ENCODE measurements at regions not wholly inside any gene's neighbourhood (a gene's known extent, or its start where the extent isn't known, plus 50 kb on each side); places are given as distances from the start of the nearest gene placed in this dataset.

- Histone ChIP-seq H3K79me2 (ENCODE audit: low read depth) (no peaks in the 10 kb centered on the region), H3K4me1 (no peaks in the 10 kb centered on the region), H3K9me3 (ENCODE audit: low read depth) (no peaks in the 10 kb centered on the region), H3K27me3 (peaks cover 47% of the 10 kb centered on the region), H3K36me3 (no peaks in the 10 kb centered on the region), H3K4me2 (no peak overlapping the region), H3K27ac (no peak overlapping the region), H3K4me3 (no peak overlapping the region), H3F3A (ENCODE audit: low read depth) (no peaks in the 10 kb centered on the region), H2AFZ (replicated peaks) (no peak overlapping the region), H3K9ac (no peak overlapping the region), H4K20me1 (ENCODE audit: low read depth) (no peaks in the 10 kb centered on the region)
- Mint-ChIP-seq H3K27ac (no peak overlapping the region), H3K27me3 (ENCODE audit: insufficient read depth, low read depth) (peaks cover 9% of the 10 kb centered on the region), H3K36me3 (no peaks in the 10 kb centered on the region), H3K9me3 (peaks cover 19% of the 10 kb centered on the region), H3K4me3 (no peak overlapping the region), H3K4me1 (peaks cover 18% of the 10 kb centered on the region)
- DNase-seq (ENCODE audit: low spot score), result no peak
- TF ChIP-seq CTCF (IDR thresholded peaks at IDR 0.05) (no peak), EZH2phosphoT487 (IDR thresholded peaks at IDR 0.05) (no peak), EZH2 (IDR thresholded peaks at IDR 0.05) (no peak)
Observed at GRCh38 chrX:107508925-107509324, 59.5 kb downstream of the FRMPD3 start.

- H3K36me3 Mint-ChIP-seq, result no peaks in the 10 kb centered on the region
Observed at GRCh38 chrX:107514944-107515343, 65.5 kb downstream of the FRMPD3 start.

GRCh38 chrX:107521877-107522586 lies 72.6 kb downstream of the FRMPD3 start:
- H3K27me3 ChIP-seq, result no peaks in the 10 kb centered on the region
- H3K4me1 Mint-ChIP-seq, result peaks cover 21% of the 10 kb centered on the region
- H3K79me2 ChIP-seq (ENCODE audit: low read depth), result no peaks in the 10 kb centered on the region
- no peaks in the 10 kb centered on the region for H4K20me1 ChIP-seq (ENCODE audit: low read depth)
- no peak overlapping the region for H3K4me3 Mint-ChIP-seq
- no peaks in the 10 kb centered on the region for H3K9me3 Mint-ChIP-seq
- H3K27ac ChIP-seq, result no peak overlapping the region
- peaks cover 5% of the 10 kb centered on the region for H3K27me3 Mint-ChIP-seq (ENCODE audit: insufficient read depth, low read depth)
- DNase-seq (ENCODE audit: low spot score), result no peak
- no peak overlapping the region for H3K4me3 ChIP-seq
- TF ChIP-seq CTCF (IDR thresholded peaks at IDR 0.05), result no peak
- no peak for TF ChIP-seq EZH2phosphoT487 (IDR thresholded peaks at IDR 0.05)
- no peak for TF ChIP-seq EZH2 (IDR thresholded peaks at IDR 0.05)
- H3F3A ChIP-seq (ENCODE audit: low read depth), result no peaks in the 10 kb centered on the region
- H3K27ac Mint-ChIP-seq, result no peak overlapping the region
- H3K9me3 ChIP-seq (ENCODE audit: low read depth), result no peaks in the 10 kb centered on the region
- H3K36me3 ChIP-seq, result no peaks in the 10 kb centered on the region
- H3K4me1 ChIP-seq, result no peaks in the 10 kb centered on the region
- H3K9ac ChIP-seq, result no peak overlapping the region
- no peak overlapping the region for H3K4me2 ChIP-seq
- no peaks in the 10 kb centered on the region for H3K36me3 Mint-ChIP-seq
- no peak overlapping the region for H2AFZ ChIP-seq (replicated peaks)

More at GRCh38 chrX:107514944-107515343, 65.5 kb downstream of the FRMPD3 start:
- Mint-ChIP-seq H3K4me3 (no peak overlapping the region), H3K9me3 (no peaks in the 10 kb centered on the region), H3K27ac (no peak overlapping the region), H3K4me1 (peaks cover 3% of the 10 kb centered on the region), H3K27me3 (ENCODE audit: insufficient read depth, low read depth) (no peaks in the 10 kb centered on the region)
- TF ChIP-seq CTCF (IDR thresholded peaks at IDR 0.05), result no peak
- no peak for TF ChIP-seq EZH2phosphoT487 (IDR thresholded peaks at IDR 0.05)
- no peak for TF ChIP-seq EZH2 (IDR thresholded peaks at IDR 0.05)
- no peak overlapping the region for H3K4me3 ChIP-seq
- H3K27me3 ChIP-seq, result no peaks in the 10 kb centered on the region
- no peak overlapping the region for H3K27ac ChIP-seq
- no peak overlapping the region for H3K4me2 ChIP-seq
- DNase-seq (ENCODE audit: low spot score), result no peak
- no peaks in the 10 kb centered on the region for H4K20me1 ChIP-seq (ENCODE audit: low read depth)
- H3K4me1 ChIP-seq, result no peaks in the 10 kb centered on the region
- H3K36me3 ChIP-seq, result no peaks in the 10 kb centered on the region
- H3K9me3 ChIP-seq (ENCODE audit: low read depth), result no peaks in the 10 kb centered on the region
- no peaks in the 10 kb centered on the region for H3K79me2 ChIP-seq (ENCODE audit: low read depth)
- H2AFZ ChIP-seq (replicated peaks), result no peak overlapping the region
- H3K9ac ChIP-seq, result no peak overlapping the region
- H3F3A ChIP-seq (ENCODE audit: low read depth), result no peaks in the 10 kb centered on the region
